ENCODE measurements at regions not wholly inside any gene's neighbourhood (a gene's known extent, or its start where the extent isn't known, plus 50 kb on each side); places are given as distances from the start of the nearest gene placed in this dataset.

DNA sequence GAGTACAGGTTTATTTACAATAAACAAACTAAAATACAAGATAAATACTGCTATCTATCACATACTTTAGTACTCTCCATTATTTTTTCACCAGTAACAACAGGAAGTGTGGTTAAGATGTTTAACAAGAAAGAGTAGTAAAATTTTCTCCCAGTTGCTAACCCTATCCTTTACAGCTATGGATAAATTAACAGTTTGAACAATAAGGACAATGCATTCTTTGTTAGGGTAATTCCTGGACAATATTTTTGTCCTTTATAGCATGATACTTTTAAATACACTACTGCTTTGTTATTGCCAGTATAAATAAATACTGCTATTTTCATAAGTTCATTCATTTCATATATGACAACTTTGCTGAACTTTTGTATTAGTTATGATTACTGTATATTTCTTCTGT is 630.2 kb upstream of the ATXN8OS start:
- TF ChIP-seq, protein P1, sequence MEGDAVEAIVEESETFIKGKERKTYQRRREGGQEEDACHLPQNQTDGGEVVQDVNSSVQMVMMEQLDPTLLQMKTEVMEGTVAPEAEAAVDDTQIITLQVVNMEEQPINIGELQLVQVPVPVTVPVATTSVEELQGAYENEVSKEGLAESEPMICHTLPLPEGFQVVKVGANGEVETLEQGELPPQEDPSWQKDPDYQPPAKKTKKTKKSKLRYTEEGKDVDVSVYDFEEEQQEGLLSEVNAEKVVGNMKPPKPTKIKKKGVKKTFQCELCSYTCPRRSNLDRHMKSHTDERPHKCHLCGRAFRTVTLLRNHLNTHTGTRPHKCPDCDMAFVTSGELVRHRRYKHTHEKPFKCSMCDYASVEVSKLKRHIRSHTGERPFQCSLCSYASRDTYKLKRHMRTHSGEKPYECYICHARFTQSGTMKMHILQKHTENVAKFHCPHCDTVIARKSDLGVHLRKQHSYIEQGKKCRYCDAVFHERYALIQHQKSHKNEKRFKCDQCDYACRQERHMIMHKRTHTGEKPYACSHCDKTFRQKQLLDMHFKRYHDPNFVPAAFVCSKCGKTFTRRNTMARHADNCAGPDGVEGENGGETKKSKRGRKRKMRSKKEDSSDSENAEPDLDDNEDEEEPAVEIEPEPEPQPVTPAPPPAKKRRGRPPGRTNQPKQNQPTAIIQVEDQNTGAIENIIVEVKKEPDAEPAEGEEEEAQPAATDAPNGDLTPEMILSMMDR (IDR thresholded peaks at IDR 0.05; ENCODE audit: insufficient read depth, low read length, poor library complexity, severe bottlenecking), result no peak
- TF ChIP-seq EZH2phosphoT487 (conservative IDR thresholded peaks at IDR 0.05; ENCODE audit: low read length), result no peak
